ENCODE measurements at regions not wholly inside any gene's neighbourhood (a gene's known extent, or its start where the extent isn't known, plus 50 kb on each side); places are given as distances from the start of the nearest gene placed in this dataset.

DNA sequence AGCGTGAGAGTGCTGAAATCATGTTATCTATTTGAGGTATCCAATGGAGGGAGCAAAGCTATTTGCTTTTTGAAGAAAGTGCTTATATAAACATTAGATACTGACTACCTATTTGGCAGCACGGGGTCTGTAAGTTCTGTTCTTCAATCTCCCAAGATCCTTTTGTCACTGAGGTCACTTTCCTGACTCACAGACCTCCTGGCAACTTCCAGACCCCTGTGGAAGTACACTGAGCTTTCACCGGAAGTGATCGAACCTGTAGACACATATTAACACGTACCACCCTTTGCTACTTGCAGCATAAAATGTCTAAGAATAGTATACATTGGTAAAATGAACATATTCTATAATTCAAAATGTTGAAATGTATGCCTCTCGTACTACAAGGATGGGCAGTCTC lies 452.6 kb upstream of the ST6GAL2 start:
- Histone ChIP-seq H3K4me1 (ENCODE audit: control insufficient read depth in 2 of 2, insufficient read depth in 2 of 2, low read length in 2 of 2) (no peaks in the 10 kb centered on the region), H3K9me3 (ENCODE audit: control insufficient read depth in 2 of 2, low read length in 2 of 2) (no peaks in the 10 kb centered on the region), H3K4me3 (ENCODE audit: low read length in 2 of 2) (no peak overlapping the region), H3K9ac (ENCODE audit: low read depth in 1 of 2, low read length in 2 of 2) (no peak overlapping the region), H3K36me3 (ENCODE audit: control insufficient read depth in 2 of 2, insufficient read depth in 2 of 2, low read length in 2 of 2) (no peaks in the 10 kb centered on the region), H3K27ac (ENCODE audit: low read depth in 2 of 2, low read length in 2 of 2) (no peak overlapping the region), H3K27me3 (ENCODE audit: control insufficient read depth in 2 of 2, insufficient read depth in 2 of 2, low read length in 2 of 2) (no peaks in the 10 kb centered on the region)

GRCh38 chr2:107340955-107341354 lies 455.0 kb upstream of the ST6GAL2 start:
- Histone ChIP-seq H3K9ac (ENCODE audit: low read depth in 1 of 2, low read length in 2 of 2) (no peak overlapping the region), H3K4me1 (ENCODE audit: control insufficient read depth in 2 of 2, insufficient read depth in 2 of 2, low read length in 2 of 2) (no peaks in the 10 kb centered on the region), H3K27ac (ENCODE audit: low read depth in 2 of 2, low read length in 2 of 2) (no peak overlapping the region), H3K36me3 (ENCODE audit: control insufficient read depth in 2 of 2, insufficient read depth in 2 of 2, low read length in 2 of 2) (no peaks in the 10 kb centered on the region), H3K9me3 (ENCODE audit: control insufficient read depth in 2 of 2, low read length in 2 of 2) (no peaks in the 10 kb centered on the region), H3K4me3 (ENCODE audit: low read length in 2 of 2) (no peak overlapping the region), H3K27me3 (ENCODE audit: control insufficient read depth in 2 of 2, insufficient read depth in 2 of 2, low read length in 2 of 2) (no peaks in the 10 kb centered on the region)

DNA sequence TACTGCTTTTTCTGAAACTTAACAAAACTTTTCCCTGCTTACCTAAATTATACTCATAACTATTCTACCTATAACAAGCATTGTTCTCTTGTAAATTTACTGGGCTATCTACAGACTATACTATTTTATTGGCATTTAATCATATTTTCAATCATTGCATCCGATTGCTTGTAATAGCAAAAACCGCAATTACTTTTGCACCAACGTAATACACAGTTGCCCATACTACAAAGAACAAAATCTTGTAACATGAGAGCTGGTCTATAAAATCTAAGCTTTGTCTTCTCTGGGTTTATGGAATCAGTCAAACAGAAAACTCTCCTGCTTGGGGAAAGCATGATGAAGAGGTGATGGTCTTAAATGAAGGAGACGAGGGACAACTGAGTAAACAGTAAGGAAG lies 463.4 kb upstream of the ST6GAL2 start:
- no peaks in the 10 kb centered on the region for H3K4me1 ChIP-seq (ENCODE audit: control insufficient read depth in 2 of 2, insufficient read depth in 2 of 2, low read length in 2 of 2)
- no peak overlapping the region for H3K27ac ChIP-seq (ENCODE audit: low read depth in 2 of 2, low read length in 2 of 2)
- H3K4me3 ChIP-seq (ENCODE audit: low read length in 2 of 2) = no peak overlapping the region
- no peaks in the 10 kb centered on the region for H3K36me3 ChIP-seq (ENCODE audit: control insufficient read depth in 2 of 2, insufficient read depth in 2 of 2, low read length in 2 of 2)
- H3K9ac ChIP-seq (ENCODE audit: low read depth in 1 of 2, low read length in 2 of 2) = no peak overlapping the region
- no peaks in the 10 kb centered on the region for H3K27me3 ChIP-seq (ENCODE audit: control insufficient read depth in 2 of 2, insufficient read depth in 2 of 2, low read length in 2 of 2)
- no peaks in the 10 kb centered on the region for H3K9me3 ChIP-seq (ENCODE audit: control insufficient read depth in 2 of 2, low read length in 2 of 2)

DNA sequence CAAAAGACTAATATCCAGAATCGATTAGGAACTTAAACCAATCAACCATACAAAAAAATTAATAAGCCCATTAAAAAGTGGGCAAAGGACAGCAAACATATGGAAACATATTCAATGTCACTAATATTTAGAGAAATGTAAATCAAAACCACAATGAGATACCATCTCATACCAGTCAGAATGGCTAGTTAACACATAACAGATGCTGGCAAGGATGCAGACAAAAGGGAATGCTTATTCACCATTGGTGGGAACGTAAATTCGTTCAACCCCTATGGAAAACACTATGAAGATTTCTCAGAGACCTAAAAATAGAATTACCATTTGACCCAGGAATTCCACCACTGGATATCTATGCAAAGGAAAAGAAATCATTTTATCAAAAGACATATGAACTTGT lies 468.2 kb upstream of the ST6GAL2 start:
- H3K9ac ChIP-seq (ENCODE audit: low read depth in 1 of 2, low read length in 2 of 2) = no peak overlapping the region
- no peak overlapping the region for H3K27ac ChIP-seq (ENCODE audit: low read depth in 2 of 2, low read length in 2 of 2)
- no peaks in the 10 kb centered on the region for H3K36me3 ChIP-seq (ENCODE audit: control insufficient read depth in 2 of 2, insufficient read depth in 2 of 2, low read length in 2 of 2)
- H3K27me3 ChIP-seq (ENCODE audit: control insufficient read depth in 2 of 2, insufficient read depth in 2 of 2, low read length in 2 of 2) = no peaks in the 10 kb centered on the region
- H3K9me3 ChIP-seq (ENCODE audit: control insufficient read depth in 2 of 2, low read length in 2 of 2) = no peaks in the 10 kb centered on the region
- H3K4me1 ChIP-seq (ENCODE audit: control insufficient read depth in 2 of 2, insufficient read depth in 2 of 2, low read length in 2 of 2) = no peaks in the 10 kb centered on the region
- H3K4me3 ChIP-seq (ENCODE audit: low read length in 2 of 2) = no peak overlapping the region

GRCh38 chr2:107358362-107358761 lies 468.3 kb upstream of the RGPD4 start:
- Histone ChIP-seq H3K9me3 (ENCODE audit: control insufficient read depth in 2 of 2, low read length in 2 of 2) (no peaks in the 10 kb centered on the region), H3K4me3 (ENCODE audit: low read length in 2 of 2) (no peak overlapping the region), H3K4me1 (ENCODE audit: control insufficient read depth in 2 of 2, insufficient read depth in 2 of 2, low read length in 2 of 2) (no peaks in the 10 kb centered on the region), H3K27ac (ENCODE audit: low read depth in 2 of 2, low read length in 2 of 2) (no peak overlapping the region), H3K27me3 (ENCODE audit: control insufficient read depth in 2 of 2, insufficient read depth in 2 of 2, low read length in 2 of 2) (no peaks in the 10 kb centered on the region), H3K36me3 (ENCODE audit: control insufficient read depth in 2 of 2, insufficient read depth in 2 of 2, low read length in 2 of 2) (no peaks in the 10 kb centered on the region), H3K9ac (ENCODE audit: low read depth in 1 of 2, low read length in 2 of 2) (no peak overlapping the region)

GRCh38 chr2:107359021-107359420 lies 467.7 kb upstream of the RGPD4 start:
- Histone ChIP-seq H3K27ac (ENCODE audit: low read depth in 2 of 2, low read length in 2 of 2) (no peak overlapping the region), H3K27me3 (ENCODE audit: control insufficient read depth in 2 of 2, insufficient read depth in 2 of 2, low read length in 2 of 2) (no peaks in the 10 kb centered on the region), H3K36me3 (ENCODE audit: control insufficient read depth in 2 of 2, insufficient read depth in 2 of 2, low read length in 2 of 2) (no peaks in the 10 kb centered on the region), H3K4me3 (ENCODE audit: low read length in 2 of 2) (no peak overlapping the region), H3K4me1 (ENCODE audit: control insufficient read depth in 2 of 2, insufficient read depth in 2 of 2, low read length in 2 of 2) (no peaks in the 10 kb centered on the region), H3K9me3 (ENCODE audit: control insufficient read depth in 2 of 2, low read length in 2 of 2) (no peaks in the 10 kb centered on the region), H3K9ac (ENCODE audit: low read depth in 1 of 2, low read length in 2 of 2) (no peak overlapping the region)

DNA sequence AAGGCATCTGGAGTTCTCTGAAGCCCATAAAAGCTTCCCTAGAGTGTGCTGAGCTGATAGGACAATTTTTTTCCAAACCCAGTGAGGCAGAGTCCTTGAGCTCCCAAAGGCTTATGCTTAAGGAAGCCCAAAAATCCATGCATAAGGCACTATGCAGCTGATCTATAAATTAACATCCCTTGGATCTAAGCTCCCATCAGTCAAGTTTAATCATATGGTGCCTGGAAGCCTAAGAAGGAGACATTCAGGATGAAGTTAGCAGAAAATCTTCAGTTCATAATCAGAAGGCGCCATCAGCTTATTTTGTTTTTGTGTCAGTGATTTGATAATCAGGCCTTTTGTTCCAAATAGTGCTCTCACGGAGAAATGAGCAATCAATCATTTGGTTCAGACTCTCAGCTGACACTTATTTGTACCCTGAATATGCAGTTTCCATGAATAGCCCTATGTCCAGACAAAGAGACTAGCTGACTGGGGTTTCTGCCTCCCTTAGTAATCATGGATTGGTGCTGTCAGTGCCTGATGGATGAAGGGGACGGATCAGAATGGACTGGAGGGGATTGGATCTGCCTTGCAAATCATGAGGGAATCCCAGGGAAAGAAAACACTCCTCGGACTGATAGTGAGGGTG lies 464.8 kb upstream of the RGPD4 start:
- no peaks in the 10 kb centered on the region for H3K4me1 ChIP-seq (ENCODE audit: control insufficient read depth in 2 of 2, insufficient read depth in 2 of 2, low read length in 2 of 2)
- no peak overlapping the region for H3K4me3 ChIP-seq (ENCODE audit: low read length in 2 of 2)
- no peak overlapping the region for H3K27ac ChIP-seq (ENCODE audit: low read depth in 2 of 2, low read length in 2 of 2)

GRCh38 chr2:107362993-107363392 lies 463.7 kb upstream of the RGPD4 start:
- Histone ChIP-seq H3K4me3 (ENCODE audit: low read length in 2 of 2) (no peak overlapping the region), H3K27ac (ENCODE audit: low read depth in 2 of 2, low read length in 2 of 2) (no peak overlapping the region), H3K4me1 (ENCODE audit: control insufficient read depth in 2 of 2, insufficient read depth in 2 of 2, low read length in 2 of 2) (no peaks in the 10 kb centered on the region), H3K27me3 (ENCODE audit: control insufficient read depth in 2 of 2, insufficient read depth in 2 of 2, low read length in 2 of 2) (no peaks in the 10 kb centered on the region), H3K9ac (ENCODE audit: low read depth in 1 of 2, low read length in 2 of 2) (no peak overlapping the region), H3K36me3 (ENCODE audit: control insufficient read depth in 2 of 2, insufficient read depth in 2 of 2, low read length in 2 of 2) (no peaks in the 10 kb centered on the region), H3K9me3 (ENCODE audit: control insufficient read depth in 2 of 2, low read length in 2 of 2) (no peaks in the 10 kb centered on the region)

More for the DNA sequence above, 464.8 kb upstream of the RGPD4 start:
- Histone ChIP-seq H3K9me3 (ENCODE audit: control insufficient read depth in 2 of 2, low read length in 2 of 2) (no peaks in the 10 kb centered on the region), H3K27me3 (ENCODE audit: control insufficient read depth in 2 of 2, insufficient read depth in 2 of 2, low read length in 2 of 2) (no peaks in the 10 kb centered on the region), H3K36me3 (ENCODE audit: control insufficient read depth in 2 of 2, insufficient read depth in 2 of 2, low read length in 2 of 2) (no peaks in the 10 kb centered on the region), H3K9ac (ENCODE audit: low read depth in 1 of 2, low read length in 2 of 2) (no peak overlapping the region)

DNA sequence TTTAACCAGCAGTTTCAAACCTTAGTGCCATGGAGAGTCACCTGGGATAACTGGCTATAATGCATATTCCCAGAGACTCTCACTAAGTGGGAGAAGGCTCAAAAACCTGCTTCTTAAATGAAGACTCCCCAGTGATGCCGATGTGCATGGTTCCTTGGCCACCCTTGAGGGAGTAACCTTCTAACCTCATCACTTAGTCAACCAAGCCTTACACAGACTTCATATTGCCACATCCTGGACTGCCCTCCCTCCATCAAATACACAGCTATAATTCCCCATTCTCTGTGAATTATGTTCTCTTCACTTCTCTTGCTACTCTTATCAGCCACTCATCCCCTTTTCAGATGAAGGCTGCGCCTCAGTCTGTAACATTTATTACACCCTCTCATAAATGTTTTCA lies 462.9 kb upstream of the RGPD4 start:
- Histone ChIP-seq H3K4me3 (ENCODE audit: low read length in 2 of 2) (no peak overlapping the region), H3K27me3 (ENCODE audit: control insufficient read depth in 2 of 2, insufficient read depth in 2 of 2, low read length in 2 of 2) (no peaks in the 10 kb centered on the region), H3K9ac (ENCODE audit: low read depth in 1 of 2, low read length in 2 of 2) (no peak overlapping the region), H3K9me3 (ENCODE audit: control insufficient read depth in 2 of 2, low read length in 2 of 2) (no peaks in the 10 kb centered on the region), H3K4me1 (ENCODE audit: control insufficient read depth in 2 of 2, insufficient read depth in 2 of 2, low read length in 2 of 2) (no peaks in the 10 kb centered on the region), H3K27ac (ENCODE audit: low read depth in 2 of 2, low read length in 2 of 2) (no peak overlapping the region), H3K36me3 (ENCODE audit: control insufficient read depth in 2 of 2, insufficient read depth in 2 of 2, low read length in 2 of 2) (no peaks in the 10 kb centered on the region)

DNA sequence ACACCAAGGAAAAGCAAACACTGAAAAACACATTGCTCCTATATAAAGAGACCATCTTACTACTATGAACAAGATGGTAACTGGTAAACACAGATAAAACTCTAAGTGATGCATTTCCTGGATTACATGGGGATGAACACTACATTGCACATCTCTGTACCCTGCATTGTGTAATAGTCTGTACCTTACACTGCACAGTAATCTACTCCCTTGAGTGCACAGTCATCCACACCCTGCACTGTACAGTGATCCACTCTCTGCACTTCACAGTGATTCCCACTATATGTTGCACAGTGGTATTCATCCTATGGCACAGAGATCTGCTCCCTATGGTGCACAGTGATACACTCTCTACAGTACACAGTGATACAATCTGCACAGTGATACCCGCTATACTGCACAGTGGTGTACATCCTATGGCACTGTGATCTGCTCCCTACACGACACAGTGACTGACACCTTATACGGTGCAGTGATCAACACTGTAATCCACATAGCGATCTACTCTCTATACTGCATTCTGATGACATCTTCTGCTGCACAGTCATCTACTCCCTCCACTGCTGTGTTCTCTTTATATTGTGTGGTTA lies 462.2 kb upstream of the RGPD4 start:
- H3K36me3 ChIP-seq (ENCODE audit: control insufficient read depth in 2 of 2, insufficient read depth in 2 of 2, low read length in 2 of 2) = no peaks in the 10 kb centered on the region
- no peak overlapping the region for H3K4me3 ChIP-seq (ENCODE audit: low read length in 2 of 2)
- no peaks in the 10 kb centered on the region for H3K4me1 ChIP-seq (ENCODE audit: control insufficient read depth in 2 of 2, insufficient read depth in 2 of 2, low read length in 2 of 2)
- H3K27ac ChIP-seq (ENCODE audit: low read depth in 2 of 2, low read length in 2 of 2) = no peak overlapping the region
- no peaks in the 10 kb centered on the region for H3K27me3 ChIP-seq (ENCODE audit: control insufficient read depth in 2 of 2, insufficient read depth in 2 of 2, low read length in 2 of 2)
- H3K9ac ChIP-seq (ENCODE audit: low read depth in 1 of 2, low read length in 2 of 2) = no peak overlapping the region
- H3K9me3 ChIP-seq (ENCODE audit: control insufficient read depth in 2 of 2, low read length in 2 of 2) = no peaks in the 10 kb centered on the region

Data from mucosa of rectum (tissue), 2 donors.